ENCODE measurements at regions not wholly inside any gene's neighbourhood (a gene's known extent, or its start where the extent isn't known, plus 50 kb on each side); places are given as distances from the start of the nearest gene placed in this dataset.
A peak's percentile ranks its signal among the peaks of the same experiment; 100 is the strongest.
"Not testable (repeated sequence)": the region's sequence is repeated elsewhere in the genome, so short reads cannot be mapped to it uniquely, and the experiment has no call there.

GRCh38 chr22:33192156-33192555, 134.0 kb upstream of the SYN3 start:
- Histone ChIP-seq H3K4me1 (no peaks in the 10 kb centered on the region), H3K4me3 (no peak overlapping the region), H3K9me3 (replicated peaks in 1 of 11) (no peaks in the 10 kb centered on the region), H3K27me3 (no peaks in the 10 kb centered on the region), H3K36me3 (no peaks in the 10 kb centered on the region), H3K4me2 (no peak overlapping the region), H3K9ac (no peak overlapping the region), H3K27ac (no peak overlapping the region), H4K20me1 (no peaks in the 10 kb centered on the region)
- TF ChIP-seq Cebpa-rat (IDR thresholded peaks at IDR 0.05), result no peak

- no peak overlapping the region for H3K4me3 ChIP-seq
- H3K9ac ChIP-seq, result no peak overlapping the region
- TF ChIP-seq Cebpa-rat (IDR thresholded peaks at IDR 0.05), result no peak
- no peaks in the 10 kb centered on the region for H3K36me3 ChIP-seq
- no peaks in the 10 kb centered on the region for H3K9me3 ChIP-seq (replicated peaks in 1 of 11)
- no peaks in the 10 kb centered on the region for H3K27me3 ChIP-seq
- H3K4me2 ChIP-seq, result no peak overlapping the region
- H3K4me1 ChIP-seq, result no peaks in the 10 kb centered on the region
- no peaks in the 10 kb centered on the region for H4K20me1 ChIP-seq
- H3K27ac ChIP-seq, result no peak overlapping the region
These were observed 130.1 kb upstream of the SYN3 start for GRCh38 chr22:33188326-33188725.

- TF ChIP-seq Cebpa-rat (IDR thresholded peaks at IDR 0.05), result no peak
These were observed 128.6 kb upstream of the SYN3 start for GRCh38 chr22:33186816-33187215.

GRCh38 chr22:33180356-33180755, 122.2 kb upstream of the SYN3 start:
- no peak for TF ChIP-seq Cebpa-rat (IDR thresholded peaks at IDR 0.05)
- no peak overlapping the region for H3K4me2 ChIP-seq
- no peak overlapping the region for H3K4me3 ChIP-seq
- H3K27me3 ChIP-seq, result no peaks in the 10 kb centered on the region
- no peaks in the 10 kb centered on the region for H3K36me3 ChIP-seq
- no peaks in the 10 kb centered on the region for H3K4me1 ChIP-seq
- H3K9ac ChIP-seq, result no peak overlapping the region
- no peak overlapping the region for H3K27ac ChIP-seq
- peaks cover 5 to 29% (median 7%) of the 10 kb centered on the region in 11 experiments; a peak in 14 of 22 replicates for H3K9me3 ChIP-seq (replicated peaks in 1 of 11)
- no peaks in the 10 kb centered on the region for H4K20me1 ChIP-seq

More at GRCh38 chr22:33186816-33187215, 128.6 kb upstream of the SYN3 start:
- no peaks in the 10 kb centered on the region for H3K36me3 ChIP-seq
- H3K4me2 ChIP-seq, result no peak overlapping the region
- H3K27me3 ChIP-seq, result no peaks in the 10 kb centered on the region
- no peaks in the 10 kb centered on the region for H4K20me1 ChIP-seq
- H3K4me1 ChIP-seq, result no peaks in the 10 kb centered on the region
- H3K4me3 ChIP-seq, result no peak overlapping the region
- H3K9ac ChIP-seq, result no peak overlapping the region
- H3K9me3 ChIP-seq (replicated peaks in 1 of 11), result peaks cover 5 to 14% (median 7%) of the 10 kb centered on the region in 11 experiments; a peak in 12 of 22 replicates
- no peak overlapping the region for H3K27ac ChIP-seq

GRCh38 chr22:33167998-33168790, 110.0 kb upstream of the SYN3 start:
- no peak for TF ChIP-seq Cebpa-rat (IDR thresholded peaks at IDR 0.05)
- H3K9ac ChIP-seq, result no peak overlapping the region
- peaks cover 0 to 9% (median 0%) of the 10 kb centered on the region in 10 experiments; a peak in 4 of 20 replicates for H3K4me1 ChIP-seq

GRCh38 chr22:33166206-33166605, 108.0 kb upstream of the SYN3 start:
- Histone ChIP-seq H3K36me3 (no peaks in the 10 kb centered on the region), H3K4me1 (peaks cover 0 to 4% (median 0%) of the 10 kb centered on the region in 10 experiments; a peak in 4 of 20 replicates), H3K9me3 (replicated peaks in 1 of 11) (peaks cover 0 to 6% (median 3%) of the 10 kb centered on the region in 11 experiments; a peak in 11 of 22 replicates), H3K27me3 (no peaks in the 10 kb centered on the region), H3K27ac (no peak overlapping the region), H3K4me3 (no peak overlapping the region), H3K9ac (no peak overlapping the region), H4K20me1 (no peaks in the 10 kb centered on the region), H3K4me2 (no peak overlapping the region)
- peak in 10 of 11 experiments; percentile 65 to 95 (median 72); a peak in 19 of 22 replicates for TF ChIP-seq Cebpa-rat (IDR thresholded peaks at IDR 0.05)

More at GRCh38 chr22:33167998-33168790, 110.0 kb upstream of the SYN3 start:
- Histone ChIP-seq H3K27me3 (no peaks in the 10 kb centered on the region), H4K20me1 (no peaks in the 10 kb centered on the region), H3K27ac (no peak overlapping the region), H3K9me3 (replicated peaks in 1 of 11) (peaks cover 0 to 18% (median 14%) of the 10 kb centered on the region in 11 experiments; a peak in 19 of 22 replicates), H3K36me3 (no peaks in the 10 kb centered on the region), H3K4me2 (no peak overlapping the region), H3K4me3 (no peak overlapping the region)

GRCh38 chr22:33163815-33164214, 105.6 kb upstream of the SYN3 start:
- Histone ChIP-seq H4K20me1 (no peaks in the 10 kb centered on the region), H3K4me3 (no peak overlapping the region), H3K9ac (no peak overlapping the region), H3K27me3 (no peaks in the 10 kb centered on the region), H3K4me2 (no peak overlapping the region), H3K9me3 (replicated peaks in 1 of 11) (no peaks in the 10 kb centered on the region), H3K4me1 (no peaks in the 10 kb centered on the region), H3K27ac (no peak overlapping the region), H3K36me3 (no peaks in the 10 kb centered on the region)
- no peak for TF ChIP-seq Cebpa-rat (IDR thresholded peaks at IDR 0.05)

GRCh38 chr22:33162196-33162595, 104.0 kb upstream of the SYN3 start:
- no peak overlapping the region for H3K27ac ChIP-seq
- no peaks in the 10 kb centered on the region for H3K27me3 ChIP-seq
- H3K4me3 ChIP-seq, result no peak overlapping the region
- no peaks in the 10 kb centered on the region for H3K4me1 ChIP-seq
- no peak overlapping the region for H3K9ac ChIP-seq
- no peaks in the 10 kb centered on the region for H3K9me3 ChIP-seq (replicated peaks in 1 of 11)
- no peak overlapping the region for H3K4me2 ChIP-seq
- TF ChIP-seq Cebpa-rat (IDR thresholded peaks at IDR 0.05), result no peak
- H4K20me1 ChIP-seq, result no peaks in the 10 kb centered on the region
- no peaks in the 10 kb centered on the region for H3K36me3 ChIP-seq

- no peaks in the 10 kb centered on the region for H3K36me3 ChIP-seq
- H3K4me2 ChIP-seq, result no peak overlapping the region
- no peak overlapping the region for H3K27ac ChIP-seq
- H3K4me3 ChIP-seq, result no peak overlapping the region
- H3K9me3 ChIP-seq (replicated peaks in 1 of 11), result peaks cover 8 to 14% (median 11%) of the 10 kb centered on the region in 11 experiments
- H3K27me3 ChIP-seq, result no peaks in the 10 kb centered on the region
- H4K20me1 ChIP-seq, result no peaks in the 10 kb centered on the region
- TF ChIP-seq Cebpa-rat (IDR thresholded peaks at IDR 0.05), result no peak
- H3K4me1 ChIP-seq, result no peaks in the 10 kb centered on the region
- no peak overlapping the region for H3K9ac ChIP-seq
These were observed 102.3 kb upstream of the SYN3 start for GRCh38 chr22:33160525-33160924.

- H3K4me2 ChIP-seq, H3K4me1 ChIP-seq, H3K36me3 ChIP-seq, H3K9ac ChIP-seq, H3K27me3 ChIP-seq, H4K20me1 ChIP-seq, H3K4me3 ChIP-seq, H3K27ac ChIP-seq: not testable (repeated sequence)
- H3K9me3 ChIP-seq (replicated peaks in 1 of 11), result peaks cover 23 to 32% (median 27%) of the 10 kb centered on the region in 11 experiments
These were observed 96.8 kb upstream of the SYN3 start for GRCh38 chr22:33154967-33155366.

Data from BLaER1 treated with 17β-estradiol and CSF1 and Interleukin-3, amounts not matched to agents 10 nM and 100 nM (cell line).